ENCODE measurements at regions not wholly inside any gene's neighbourhood (a gene's known extent, or its start where the extent isn't known, plus 50 kb on each side); places are given as distances from the start of the nearest gene placed in this dataset.

- no peaks in the 10 kb centered on the region for H3K36me3 ChIP-seq
- H3K4me1 ChIP-seq: no peaks in the 10 kb centered on the region
- intact Hi-C loops (cut with DNase I): no loop called here
- no peak for DNase-seq (ENCODE audit: extremely low spot score in 2 of 2)
- no peaks in the 10 kb centered on the region for H3K27me3 ChIP-seq
- no peaks in the 10 kb centered on the region for H3K9me3 ChIP-seq
- no peak for TF ChIP-seq POLR2AphosphoS5 (IDR thresholded peaks at IDR 0.05; ENCODE audit: insufficient read depth in 1 of 2, low read depth in 1 of 2)
- no peak for TF ChIP-seq CTCF (IDR thresholded peaks at IDR 0.05)
- no peak for TF ChIP-seq POLR2A (IDR thresholded peaks at IDR 0.05)
- no peak overlapping the region for H3K4me3 ChIP-seq
- no peak overlapping the region for H3K27ac ChIP-seq
Observed at GRCh38 chr15:52994290-52994689, 204.2 kb upstream of the ONECUT1 start.

- H3K27me3 ChIP-seq: no peaks in the 10 kb centered on the region
- H3K4me1 ChIP-seq: no peaks in the 10 kb centered on the region
- no peak overlapping the region for H3K27ac ChIP-seq
- intact Hi-C loops (cut with DNase I): no loop called here
- no peak overlapping the region for H3K4me3 ChIP-seq
- no peaks in the 10 kb centered on the region for H3K9me3 ChIP-seq
- TF ChIP-seq POLR2AphosphoS5 (IDR thresholded peaks at IDR 0.05; ENCODE audit: insufficient read depth in 1 of 2, low read depth in 1 of 2) (no peak), POLR2A (IDR thresholded peaks at IDR 0.05) (no peak), CTCF (IDR thresholded peaks at IDR 0.05) (no peak)
- no peaks in the 10 kb centered on the region for H3K36me3 ChIP-seq
- DNase-seq (ENCODE audit: extremely low spot score in 2 of 2): no peak
Observed at GRCh38 chr15:52984507-52984906, 194.4 kb upstream of the ONECUT1 start.

- Histone ChIP-seq H3K36me3 (no peaks in the 10 kb centered on the region), H3K27ac (no peak overlapping the region), H3K4me1 (no peaks in the 10 kb centered on the region), H3K4me3 (no peak overlapping the region), H3K27me3 (no peaks in the 10 kb centered on the region), H3K9me3 (no peaks in the 10 kb centered on the region)
- intact Hi-C loops (cut with DNase I): no loop called here
- no peak for DNase-seq (ENCODE audit: extremely low spot score in 2 of 2)
- TF ChIP-seq POLR2A (IDR thresholded peaks at IDR 0.05) (no peak), POLR2AphosphoS5 (IDR thresholded peaks at IDR 0.05; ENCODE audit: insufficient read depth in 1 of 2, low read depth in 1 of 2) (no peak), CTCF (IDR thresholded peaks at IDR 0.05) (no peak)
Observed at GRCh38 chr15:52980446-52980845, 190.3 kb upstream of the ONECUT1 start.

- Histone ChIP-seq H3K27ac (no peak overlapping the region), H3K4me1 (no peaks in the 10 kb centered on the region), H3K36me3 (no peaks in the 10 kb centered on the region), H3K27me3 (no peaks in the 10 kb centered on the region), H3K4me3 (no peak overlapping the region), H3K9me3 (no peaks in the 10 kb centered on the region)
- intact Hi-C loops (cut with DNase I): no loop called here
- no peak for TF ChIP-seq POLR2A (IDR thresholded peaks at IDR 0.05)
- TF ChIP-seq POLR2AphosphoS5 (IDR thresholded peaks at IDR 0.05; ENCODE audit: insufficient read depth in 1 of 2, low read depth in 1 of 2): no peak
- no peak for TF ChIP-seq CTCF (IDR thresholded peaks at IDR 0.05)
- DNase-seq (ENCODE audit: extremely low spot score in 2 of 2): no peak
Observed at GRCh38 chr15:52976516-52977075, 186.5 kb upstream of the ONECUT1 start.

GRCh38 chr15:52975941-52976449 lies 185.9 kb upstream of the ONECUT1 start:
- DNase-seq (ENCODE audit: extremely low spot score in 2 of 2): no peak
- TF ChIP-seq CTCF (IDR thresholded peaks at IDR 0.05): no peak
- no peak for TF ChIP-seq POLR2A (IDR thresholded peaks at IDR 0.05)
- no peak for TF ChIP-seq POLR2AphosphoS5 (IDR thresholded peaks at IDR 0.05; ENCODE audit: insufficient read depth in 1 of 2, low read depth in 1 of 2)
- no peak overlapping the region for H3K27ac ChIP-seq

More at GRCh38 chr15:52975941-52976449, 185.9 kb upstream of the ONECUT1 start:
- H3K4me1 ChIP-seq: no peaks in the 10 kb centered on the region
- H3K9me3 ChIP-seq: no peaks in the 10 kb centered on the region
- intact Hi-C loops (cut with DNase I): no loop called here
- no peak overlapping the region for H3K4me3 ChIP-seq
- H3K36me3 ChIP-seq: no peaks in the 10 kb centered on the region
- H3K27me3 ChIP-seq: no peaks in the 10 kb centered on the region

Measured in vagina (tissue), 2 donors.